GM12891 (cell line): ENCODE measurements at regions not wholly inside any gene's neighbourhood (a gene's known extent, or its start where the extent isn't known, plus 50 kb on each side); places are given as distances from the start of the nearest gene placed in this dataset.

Experiments
- POLR2A ChIP-seq: IDR thresholded peaks from 2 replicates; pipeline ENCODE4 v1.6.1; 2011; ENCODE audit warnings: low read depth, low read length, control low read depth
- POLR2AphosphoS5 ChIP-seq: IDR thresholded peaks from 2 replicates; pipeline ENCODE4 v1.6.1; 2011; ENCODE audit warnings: low read depth, low read length, control low read depth
- SPI1 ChIP-seq: IDR thresholded peaks from 2 replicates; pipeline ENCODE4 v1.6.1; 2011; ENCODE audit warnings: low read depth, low read length, control low read depth

GRCh38 chr10:106217627-106218026 is 946.9 kb downstream of the SORCS1 start:
- no peak for TF ChIP-seq SPI1
- TF ChIP-seq POLR2A = no peak
- no peak for TF ChIP-seq POLR2AphosphoS5
